ENCODE measurements at regions not wholly inside any gene's neighbourhood (a gene's known extent, or its start where the extent isn't known, plus 50 kb on each side); places are given as distances from the start of the nearest gene placed in this dataset.
A peak's percentile ranks its signal among the peaks of the same experiment; 100 is the strongest.

DNA sequence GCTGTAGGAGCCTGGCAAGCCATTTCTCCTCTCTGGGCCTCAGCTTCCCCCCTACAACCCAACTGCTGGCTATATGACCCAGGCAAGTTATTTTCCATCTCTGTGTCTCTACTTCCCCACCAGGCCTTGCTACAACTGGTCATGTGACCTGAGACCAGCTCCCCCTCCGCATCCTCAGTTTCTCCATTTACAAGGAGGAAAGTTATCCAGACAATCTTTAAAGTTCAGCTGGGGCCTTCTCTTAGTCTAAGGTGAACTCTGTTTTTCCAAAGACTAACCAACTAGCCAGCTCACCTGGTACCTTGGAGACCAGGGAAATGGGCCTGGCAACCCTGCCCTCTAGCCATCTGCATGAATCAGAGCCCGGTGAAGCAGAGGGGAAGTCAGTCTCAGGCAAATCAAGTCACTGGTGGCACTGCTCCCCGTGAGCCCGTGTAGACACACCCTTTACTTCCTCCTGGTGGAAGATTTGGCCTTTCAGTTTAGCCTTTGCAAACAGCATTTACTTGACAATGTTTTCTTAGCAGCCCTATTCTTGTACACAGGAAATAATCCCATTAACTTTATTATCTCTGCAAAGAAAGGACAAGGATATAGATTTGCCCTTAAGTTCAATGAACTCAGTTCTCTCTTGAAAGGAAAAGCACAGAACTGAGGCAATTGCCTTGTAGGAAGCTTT, 157.7 kb downstream of the VEGFA start:
- no peak overlapping the region for H3T11ph ChIP-seq (ENCODE audit: low read length)
- H4K91ac ChIP-seq (ENCODE audit: insufficient read length, low read depth, low read length) = no peak overlapping the region
- no peak overlapping the region for H3K4ac ChIP-seq (ENCODE audit: low read depth, low read length)
- no peaks in the 10 kb centered on the region for H3K9me3 Mint-ChIP-seq
- peaks cover 17 to 18% of the 10 kb centered on the region in 2 experiments for H3K4me1 Mint-ChIP-seq
- no peak overlapping the region for H2BK20ac ChIP-seq (ENCODE audit: low read depth, low read length, poor library complexity, severe bottlenecking)
- H3K27ac Mint-ChIP-seq = peak overlapping the region in 2 of 3 experiments; percentile 92 to 96; a peak in 5 of 7 replicates
- H3K23ac ChIP-seq (ENCODE audit: insufficient read length, low read depth, low read length) = no peak overlapping the region
- no peak overlapping the region for H2BK15ac ChIP-seq (ENCODE audit: low read depth, low read length)
- no peaks in the 10 kb centered on the region for H4K20me1 ChIP-seq (ENCODE audit: control insufficient read depth, insufficient read depth, insufficient read length)
- H3K27me3 Mint-ChIP-seq (ENCODE audit: low read depth) = no peaks in the 10 kb centered on the region; the same call in 1 of the 2 replicates
- H2BK120ac ChIP-seq (ENCODE audit: low read depth, low read length, poor library complexity, severe bottlenecking) = no peak overlapping the region
- H2AK5ac ChIP-seq (ENCODE audit: insufficient read length, low read length) = no peak overlapping the region
- H3K23me2 ChIP-seq (ENCODE audit: insufficient read length, low read depth, low read length, poor library complexity, severe bottlenecking) = no peaks in the 10 kb centered on the region
- no peaks in the 10 kb centered on the region for H3K9me3 ChIP-seq (ENCODE audit: control insufficient read depth, low read depth, low read length)
- H3K79me1 ChIP-seq (ENCODE audit: insufficient read depth, low read depth, low read length, poor library complexity, severe bottlenecking) = no peaks in the 10 kb centered on the region
- H3K27me3 ChIP-seq (ENCODE audit: insufficient read depth, low read length) = no peaks in the 10 kb centered on the region
- no peak overlapping the region for H3K9ac ChIP-seq (ENCODE audit: extremely low read depth, insufficient read length, low read length)
- no peaks in the 10 kb centered on the region for H3K79me2 ChIP-seq (ENCODE audit: insufficient read depth, low read length)
- peak; percentile 27; the same call in 1 of the 3 replicates for TF ChIP-seq CTCF (conservative IDR thresholded peaks at IDR 0.05)
- no peak overlapping the region for H2BK12ac ChIP-seq (ENCODE audit: insufficient read length, low read depth, low read length)
- H3K27ac ChIP-seq (ENCODE audit: insufficient read length, low read depth, low read length) = peak overlapping the region; percentile 3
- no peak overlapping the region for H3K18ac ChIP-seq (ENCODE audit: insufficient read length, low read depth, low read length)
- peak overlapping the region; percentile 27; the same call in 1 of the 2 replicates for H3K14ac ChIP-seq (ENCODE audit: insufficient read depth, low read length)
- H3K56ac ChIP-seq (ENCODE audit: insufficient read length, low read depth, low read length) = no peak overlapping the region
- H4K5ac ChIP-seq (ENCODE audit: insufficient read length, low read depth, low read length) = no peak overlapping the region
- H3K4me1 ChIP-seq (ENCODE audit: insufficient read depth, low read length) = no peaks in the 10 kb centered on the region
- DNase-seq = no peak
- no peaks in the 10 kb centered on the region for H3K36me3 Mint-ChIP-seq (ENCODE audit: insufficient read depth in 1 of 3, low read depth in 3 of 3)
- H3K4me3 Mint-ChIP-seq = no peak overlapping the region
- no peak overlapping the region for H2BK5ac ChIP-seq (ENCODE audit: insufficient read length, low read length)
- H3K4me2 ChIP-seq (ENCODE audit: insufficient read depth, insufficient read length, low read length) = no peak overlapping the region
- no CpG with 5 or more reads among the region's 4 CpGs for WGBS (ENCODE audit: extremely low coverage, insufficient read length, low lambda C conversion rate)
- no peak overlapping the region for H4K8ac ChIP-seq (replicated peaks; ENCODE audit: insufficient read length, low read depth, low read length)
- H2AFZ ChIP-seq (ENCODE audit: low read length) = no peak overlapping the region
